Activated B cell treated with CpG ODN at 0.5 μM for 24 hours (primary cell): ENCODE measurements at regions not wholly inside any gene's neighbourhood (a gene's known extent, or its start where the extent isn't known, plus 50 kb on each side); places are given as distances from the start of the nearest gene placed in this dataset.
"Not testable (repeated sequence)": the region's sequence is repeated elsewhere in the genome, so short reads cannot be mapped to it uniquely, and the experiment has no call there.

ENCODE experiments used
- ATAC-seq: fragments of 200-7000 bp; cut with Tn5 transposase; one replicate; pipeline ENCODE4 v1.10.0; 2021; ENCODE audit warnings: low read depth, mild to moderate bottlenecking, moderate library complexity
- CTCF ChIA-PET: fragments of 350-600 bp; sonication (Branson Sonifier 250); formaldehyde crosslinking; loops from one replicate; lab custom pipeline; 2021; ENCODE audit warnings: antibody characterized with exemption; lab: Charles Lee
- POLR2A ChIA-PET: fragments of 350-600 bp; sonication (Branson Sonifier 250); formaldehyde crosslinking; loops from one replicate; lab custom pipeline; 2021; ENCODE audit warnings: antibody characterized with exemption; lab: Charles Lee
- DNase-seq: peaks from one replicate; pipeline ENCODE4 v3.0.0; 2022
- H3K27ac Mint-ChIP-seq: one replicate; pipeline ENCODE4 v1.8.0; 2020; ENCODE audit warnings: mixed read lengths
- H3K27me3 Mint-ChIP-seq: one replicate; pipeline ENCODE4 v1.8.0; 2021; ENCODE audit warnings: mixed read lengths
- H3K36me3 Mint-ChIP-seq: one replicate; pipeline ENCODE4 v1.8.0; 2021; ENCODE audit warnings: low read depth, mixed read lengths
- H3K4me1 Mint-ChIP-seq: one replicate; pipeline ENCODE4 v1.8.0; 2021; ENCODE audit warnings: mixed read lengths
- H3K4me3 Mint-ChIP-seq: one replicate; pipeline ENCODE4 v1.8.0; 2020; ENCODE audit warnings: mild to moderate bottlenecking, mixed read lengths
- H3K9me3 Mint-ChIP-seq: one replicate; pipeline ENCODE4 v1.8.0; 2020; ENCODE audit warnings: mixed read lengths
- CTCF ChIP-seq: fragments of 200-600 bp; IDR thresholded peaks from one replicate; pipeline ENCODE4 v1.8.0; 2022; ENCODE audit warnings: antibody characterized with exemption, mild to moderate bottlenecking
- intact Hi-C: fragments of 100-400 bp; cut with micrococcal nuclease; formaldehyde crosslinking; loops from one replicate; pipeline ENCODE4 v1.15.1; 2024

- no peaks in the 10 kb centered on the region for H3K27me3 Mint-ChIP-seq
- no peaks in the 10 kb centered on the region for H3K9me3 Mint-ChIP-seq
- no peak overlapping the region for H3K27ac Mint-ChIP-seq
- ChIA-PET POLR2A (no interaction called here), CTCF (no interaction called here)
- no peaks in the 10 kb centered on the region for H3K4me1 Mint-ChIP-seq
- H3K36me3 Mint-ChIP-seq = no peaks in the 10 kb centered on the region
- DNase-seq (no peak), ATAC-seq (no peak)
- no peak for TF ChIP-seq CTCF
- H3K4me3 Mint-ChIP-seq = no peak overlapping the region
- intact Hi-C loops = no loop called here
Observed at GRCh38 chr4:162761965-162762364, 404.7 kb downstream of the NAF1 start.

- H3K4me1 Mint-ChIP-seq, H3K27ac Mint-ChIP-seq, DNase-seq, ATAC-seq, CTCF ChIA-PET, H3K4me3 Mint-ChIP-seq, H3K36me3 Mint-ChIP-seq, H3K9me3 Mint-ChIP-seq, POLR2A ChIA-PET, intact Hi-C loops, H3K27me3 Mint-ChIP-seq: not testable (repeated sequence)
Observed at GRCh38 chr4:162740228-162740627, 426.5 kb downstream of the NAF1 start.

GRCh38 chr4:162739596-162739995 is 427.1 kb downstream of the NAF1 start:
- H3K27ac Mint-ChIP-seq, H3K27me3 Mint-ChIP-seq, H3K36me3 Mint-ChIP-seq, H3K9me3 Mint-ChIP-seq, H3K4me1 Mint-ChIP-seq, POLR2A ChIA-PET, ATAC-seq, CTCF ChIA-PET, intact Hi-C loops, DNase-seq, H3K4me3 Mint-ChIP-seq: not testable (repeated sequence)

GRCh38 chr4:162732876-162733275 is 433.8 kb downstream of the NAF1 start:
- no peaks in the 10 kb centered on the region for H3K9me3 Mint-ChIP-seq
- ATAC-seq (no peak), DNase-seq (no peak)
- no peaks in the 10 kb centered on the region for H3K4me1 Mint-ChIP-seq
- intact Hi-C loops = no loop called here
- no peaks in the 10 kb centered on the region for H3K27me3 Mint-ChIP-seq
- TF ChIP-seq CTCF = no peak
- ChIA-PET POLR2A (no interaction called here), CTCF (no interaction called here)
- no peak overlapping the region for H3K27ac Mint-ChIP-seq
- H3K4me3 Mint-ChIP-seq = no peak overlapping the region
- no peaks in the 10 kb centered on the region for H3K36me3 Mint-ChIP-seq

GRCh38 chr4:162727766-162728165 is 438.9 kb downstream of the NAF1 start:
- TF ChIP-seq CTCF = no peak
- CTCF ChIA-PET = no interaction called here
- POLR2A ChIA-PET = no interaction called here
- H3K36me3 Mint-ChIP-seq = no peaks in the 10 kb centered on the region
- H3K27me3 Mint-ChIP-seq = no peaks in the 10 kb centered on the region
- H3K4me1 Mint-ChIP-seq = no peaks in the 10 kb centered on the region
- DNase-seq (no peak), ATAC-seq (no peak)
- H3K9me3 Mint-ChIP-seq = no peaks in the 10 kb centered on the region
- H3K27ac Mint-ChIP-seq = no peak overlapping the region
- H3K4me3 Mint-ChIP-seq = no peak overlapping the region
- intact Hi-C loops = no loop called here

- intact Hi-C loops = no loop called here
- ChIA-PET POLR2A (no interaction called here), CTCF (no interaction called here)
- no peak for TF ChIP-seq CTCF
- DNase-seq (no peak), ATAC-seq (no peak)
- Mint-ChIP-seq H3K9me3 (no peaks in the 10 kb centered on the region), H3K4me1 (no peaks in the 10 kb centered on the region), H3K36me3 (no peaks in the 10 kb centered on the region), H3K27ac (no peak overlapping the region), H3K4me3 (no peak overlapping the region), H3K27me3 (no peaks in the 10 kb centered on the region)
Observed at GRCh38 chr4:162727232-162727631, 439.5 kb downstream of the NAF1 start.
